ENCODE measurements at regions not wholly inside any gene's neighbourhood (a gene's known extent, or its start where the extent isn't known, plus 50 kb on each side); places are given as distances from the start of the nearest gene placed in this dataset.

DNA sequence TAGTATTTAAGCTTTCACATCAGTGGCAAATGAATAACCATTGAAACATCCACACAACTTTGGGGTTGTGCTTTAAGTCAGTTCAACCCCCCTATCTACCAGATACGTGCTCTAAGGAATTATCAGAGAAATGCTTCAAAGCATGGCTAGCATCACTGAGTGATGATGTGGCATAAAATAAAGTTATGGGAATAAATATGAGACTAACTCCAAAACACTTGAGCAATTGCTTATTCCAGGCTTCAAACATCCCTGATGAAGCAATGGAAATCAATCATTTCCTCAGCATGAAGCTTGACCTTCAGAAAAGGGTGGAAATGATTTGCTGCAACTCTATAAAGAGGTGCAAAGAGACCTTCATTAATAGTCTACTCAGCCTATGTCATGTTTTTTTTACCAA, 292.0 kb upstream of the SMC2 start:
- TF ChIP-seq, protein P1, sequence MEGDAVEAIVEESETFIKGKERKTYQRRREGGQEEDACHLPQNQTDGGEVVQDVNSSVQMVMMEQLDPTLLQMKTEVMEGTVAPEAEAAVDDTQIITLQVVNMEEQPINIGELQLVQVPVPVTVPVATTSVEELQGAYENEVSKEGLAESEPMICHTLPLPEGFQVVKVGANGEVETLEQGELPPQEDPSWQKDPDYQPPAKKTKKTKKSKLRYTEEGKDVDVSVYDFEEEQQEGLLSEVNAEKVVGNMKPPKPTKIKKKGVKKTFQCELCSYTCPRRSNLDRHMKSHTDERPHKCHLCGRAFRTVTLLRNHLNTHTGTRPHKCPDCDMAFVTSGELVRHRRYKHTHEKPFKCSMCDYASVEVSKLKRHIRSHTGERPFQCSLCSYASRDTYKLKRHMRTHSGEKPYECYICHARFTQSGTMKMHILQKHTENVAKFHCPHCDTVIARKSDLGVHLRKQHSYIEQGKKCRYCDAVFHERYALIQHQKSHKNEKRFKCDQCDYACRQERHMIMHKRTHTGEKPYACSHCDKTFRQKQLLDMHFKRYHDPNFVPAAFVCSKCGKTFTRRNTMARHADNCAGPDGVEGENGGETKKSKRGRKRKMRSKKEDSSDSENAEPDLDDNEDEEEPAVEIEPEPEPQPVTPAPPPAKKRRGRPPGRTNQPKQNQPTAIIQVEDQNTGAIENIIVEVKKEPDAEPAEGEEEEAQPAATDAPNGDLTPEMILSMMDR (tag by site-specific recombination; IDR thresholded peaks at IDR 0.05) = no peak
- TF ChIP-seq ZNF530 (tag by site-specific recombination; IDR thresholded peaks at IDR 0.05; ENCODE audit: low read depth) = no peak
- no peak for TF ChIP-seq ZSCAN30 (tag by site-specific recombination; IDR thresholded peaks at IDR 0.05)
- TF ChIP-seq ZNF24 (tag by site-specific recombination; IDR thresholded peaks at IDR 0.05) = no peak
- no peak for TF ChIP-seq ZNF354C (tag by site-specific recombination; IDR thresholded peaks at IDR 0.05; ENCODE audit: borderline replicate concordance, low read depth)
